ENCODE measurements at regions not wholly inside any gene's neighbourhood (a gene's known extent, or its start where the extent isn't known, plus 50 kb on each side); places are given as distances from the start of the nearest gene placed in this dataset.
"Not testable (repeated sequence)": the region's sequence is repeated elsewhere in the genome, so short reads cannot be mapped to it uniquely, and the experiment has no call there.

GRCh38 chr5:169389318-169389717, 88.4 kb upstream of the SLIT3 start:
- in situ Hi-C loops (cut with HindIII; ENCODE audit: low pct_unique_long_range_greater_than_20kb, low sequenced_read_pairs): no loop called here
- DNase-seq (ENCODE audit: low read depth): no peak

- in situ Hi-C loops (cut with HindIII; ENCODE audit: low pct_unique_long_range_greater_than_20kb, low sequenced_read_pairs): no loop called here
- DNase-seq (ENCODE audit: low read depth): no peak
Observed at GRCh38 chr5:169385636-169386035, 84.7 kb upstream of the SLIT3 start.

GRCh38 chr5:169384661-169385060, 83.7 kb upstream of the SLIT3 start:
- in situ Hi-C loops (cut with HindIII; ENCODE audit: low pct_unique_long_range_greater_than_20kb, low sequenced_read_pairs): no loop called here
- no peak for DNase-seq (ENCODE audit: low read depth)

GRCh38 chr5:169374761-169375160, 73.8 kb upstream of the SLIT3 start:
- in situ Hi-C loops (cut with HindIII; ENCODE audit: low pct_unique_long_range_greater_than_20kb, low sequenced_read_pairs): no loop called here
- no peak for DNase-seq (ENCODE audit: low read depth)

- in situ Hi-C loops (cut with HindIII; ENCODE audit: low pct_unique_long_range_greater_than_20kb, low sequenced_read_pairs): no loop called here
- DNase-seq (ENCODE audit: low read depth): no peak
Observed at GRCh38 chr5:169374111-169374510, 73.2 kb upstream of the SLIT3 start.

- DNase-seq (ENCODE audit: low read depth); in situ Hi-C loops (cut with HindIII; ENCODE audit: low pct_unique_long_range_greater_than_20kb, low sequenced_read_pairs): not testable (repeated sequence)
Observed at GRCh38 chr5:169371801-169372200, 70.9 kb upstream of the SLIT3 start.

GRCh38 chr5:169369130-169369529, 68.2 kb upstream of the SLIT3 start:
- in situ Hi-C loops (cut with HindIII; ENCODE audit: low pct_unique_long_range_greater_than_20kb, low sequenced_read_pairs): no loop called here
- DNase-seq (ENCODE audit: low read depth): no peak

- in situ Hi-C loops (cut with HindIII; ENCODE audit: low pct_unique_long_range_greater_than_20kb, low sequenced_read_pairs): no loop called here
- no peak for DNase-seq (ENCODE audit: low read depth)
Observed at GRCh38 chr5:169367861-169368260, 66.9 kb upstream of the SLIT3 start.

- DNase-seq (ENCODE audit: low read depth): no peak
- in situ Hi-C loops (cut with HindIII; ENCODE audit: low pct_unique_long_range_greater_than_20kb, low sequenced_read_pairs): no loop called here
Observed at GRCh38 chr5:169357291-169357690, 56.4 kb upstream of the SLIT3 start.

GRCh38 chr5:169356811-169357210, 55.9 kb upstream of the SLIT3 start:
- in situ Hi-C loops (cut with HindIII; ENCODE audit: low pct_unique_long_range_greater_than_20kb, low sequenced_read_pairs): no loop called here
- DNase-seq (ENCODE audit: low read depth): no peak

- in situ Hi-C loops (cut with HindIII; ENCODE audit: low pct_unique_long_range_greater_than_20kb, low sequenced_read_pairs): no loop called here
- DNase-seq (ENCODE audit: low read depth): no peak
Observed at GRCh38 chr5:169356181-169356580, 55.2 kb upstream of the SLIT3 start.

- DNase-seq (ENCODE audit: low read depth): no peak
- in situ Hi-C loops (cut with HindIII; ENCODE audit: low pct_unique_long_range_greater_than_20kb, low sequenced_read_pairs): no loop called here
Observed at GRCh38 chr5:169354921-169355320, 54.0 kb upstream of the SLIT3 start.

- no peak for DNase-seq (ENCODE audit: low read depth)
- in situ Hi-C loops (cut with HindIII; ENCODE audit: low pct_unique_long_range_greater_than_20kb, low sequenced_read_pairs): no loop called here
Observed at GRCh38 chr5:169354263-169354662, 53.3 kb upstream of the SLIT3 start.

GRCh38 chr5:169352901-169353300, 52.0 kb upstream of the SLIT3 start:
- DNase-seq (ENCODE audit: low read depth): no peak
- in situ Hi-C loops (cut with HindIII; ENCODE audit: low pct_unique_long_range_greater_than_20kb, low sequenced_read_pairs): no loop called here

GRCh38 chr5:169351721-169352120, 50.8 kb upstream of the SLIT3 start:
- no peak for DNase-seq (ENCODE audit: low read depth)
- in situ Hi-C loops (cut with HindIII; ENCODE audit: low pct_unique_long_range_greater_than_20kb, low sequenced_read_pairs): no loop called here

GRCh38 chr5:169350759-169351240, 49.9 kb upstream of the SLIT3 start:
- peak; percentile 95 for DNase-seq (ENCODE audit: low read depth)

More at GRCh38 chr5:169350759-169351240, 49.9 kb upstream of the SLIT3 start:
- in situ Hi-C loops (cut with HindIII; ENCODE audit: low pct_unique_long_range_greater_than_20kb, low sequenced_read_pairs): no loop called here
